ENCODE measurements at regions not wholly inside any gene's neighbourhood (a gene's known extent, or its start where the extent isn't known, plus 50 kb on each side); places are given as distances from the start of the nearest gene placed in this dataset.

DNA sequence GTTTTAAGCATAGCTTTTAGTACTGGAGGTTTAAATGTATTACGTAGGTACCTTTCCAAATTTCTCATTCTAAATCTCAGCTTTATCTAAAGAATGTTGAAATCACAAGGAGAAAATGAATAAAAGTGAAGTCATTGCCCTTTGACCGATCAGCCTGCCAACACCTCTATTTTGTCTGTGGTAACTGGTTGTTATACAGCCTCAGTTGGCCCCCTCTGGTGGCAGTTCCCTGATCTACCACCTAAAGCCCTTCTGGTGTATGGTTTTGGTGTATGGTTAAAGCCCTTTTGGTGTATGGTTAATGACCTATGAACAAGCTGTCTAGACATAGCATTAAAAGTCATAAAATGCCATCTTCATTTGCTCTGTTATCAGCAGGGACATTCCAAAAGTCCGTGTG is 378.2 kb upstream of the AZI2 start:
- H3K4me3 ChIP-seq (ENCODE audit: low read depth, low read length), result no peak overlapping the region

- no peak overlapping the region for H3K4me3 ChIP-seq (ENCODE audit: low read depth, low read length)
Measured at GRCh38 chr3:28727307-28727706, 378.7 kb upstream of the AZI2 start.

GRCh38 chr3:28738425-28738824 is 389.8 kb upstream of the AZI2 start:
- H3K4me3 ChIP-seq (ENCODE audit: low read depth, low read length), result no peak overlapping the region

DNA sequence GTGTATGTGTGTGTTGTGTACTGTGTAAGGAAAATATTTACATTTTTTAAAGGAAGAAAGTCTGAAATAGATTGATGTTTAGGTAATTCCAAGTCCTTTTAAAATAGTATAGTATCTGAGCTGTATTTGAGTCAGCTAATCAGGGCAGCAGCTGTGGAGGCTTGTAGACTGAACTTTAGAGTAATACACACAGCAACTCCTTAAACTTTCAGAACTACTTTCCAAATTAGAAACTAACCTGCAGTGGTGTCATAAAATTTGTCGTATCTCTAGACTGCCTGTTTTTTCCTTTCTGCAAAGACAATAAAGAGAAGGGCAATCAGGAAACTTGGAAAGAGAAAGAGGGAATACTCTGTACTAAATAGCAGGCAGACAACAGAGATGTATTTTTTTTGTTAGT is 391.0 kb upstream of the AZI2 start:
- H3K4me3 ChIP-seq (ENCODE audit: low read depth, low read length), result no peak overlapping the region

DNA sequence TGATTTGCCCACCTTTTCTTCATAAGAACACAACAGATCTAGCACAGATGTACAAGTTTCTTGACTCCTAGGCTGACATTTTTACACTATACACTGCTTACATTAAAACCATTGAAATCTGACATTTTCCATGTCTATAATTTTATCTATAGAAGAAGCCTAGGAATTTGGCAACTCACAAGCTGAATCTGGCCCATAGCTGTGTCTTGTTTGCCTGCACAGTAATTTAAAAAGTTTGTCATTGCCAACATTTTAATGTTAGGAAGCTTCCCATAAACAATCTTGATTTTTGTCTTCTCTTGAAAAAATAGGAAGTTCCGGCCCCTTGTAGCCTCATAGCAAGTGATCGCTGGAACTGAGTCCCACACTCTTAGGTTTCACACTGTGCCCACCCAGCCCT is 394.6 kb upstream of the AZI2 start:
- no peak overlapping the region for H3K4me3 ChIP-seq (ENCODE audit: low read depth, low read length)

DNA sequence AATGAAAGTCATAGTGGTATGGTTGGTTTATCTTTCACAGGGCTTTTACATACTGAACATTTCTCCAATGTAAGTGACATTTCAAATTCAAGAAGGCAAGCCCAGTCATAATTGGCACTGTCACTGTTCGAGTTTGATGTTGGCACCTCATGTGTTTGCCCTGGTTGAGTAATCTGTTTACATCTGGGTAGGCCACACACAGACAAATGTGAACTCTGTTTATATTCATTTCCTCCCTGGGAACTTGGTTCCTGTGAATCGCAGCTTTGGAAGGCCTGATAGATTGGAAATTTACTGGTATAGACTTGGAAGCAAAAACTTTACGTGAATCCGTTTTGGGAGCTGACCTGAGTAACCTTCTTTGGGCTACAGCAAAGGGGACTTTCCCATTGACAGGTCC is 395.2 kb upstream of the AZI2 start:
- H3K4me3 ChIP-seq (ENCODE audit: low read depth, low read length), result no peak overlapping the region

DNA sequence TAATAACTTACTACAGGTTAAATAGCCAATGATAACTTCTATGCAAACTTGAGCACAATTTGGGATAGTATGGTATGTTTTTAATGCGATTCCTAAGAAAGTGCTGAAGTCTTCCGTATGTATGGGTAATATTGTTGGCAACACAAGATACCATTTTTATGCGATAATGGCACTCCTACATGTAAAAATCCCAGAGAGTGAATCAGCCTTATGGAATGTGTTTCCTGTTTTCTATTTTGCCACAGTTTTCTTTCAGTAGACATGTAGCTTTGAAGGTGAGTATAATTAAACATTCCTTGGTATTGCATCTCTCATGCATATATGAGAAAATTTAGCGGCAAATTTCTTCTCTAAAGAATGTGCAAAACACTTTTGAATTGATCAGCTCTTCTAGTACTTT is 396.8 kb upstream of the AZI2 start:
- no peak overlapping the region for H3K4me3 ChIP-seq (ENCODE audit: low read depth, low read length)

DNA sequence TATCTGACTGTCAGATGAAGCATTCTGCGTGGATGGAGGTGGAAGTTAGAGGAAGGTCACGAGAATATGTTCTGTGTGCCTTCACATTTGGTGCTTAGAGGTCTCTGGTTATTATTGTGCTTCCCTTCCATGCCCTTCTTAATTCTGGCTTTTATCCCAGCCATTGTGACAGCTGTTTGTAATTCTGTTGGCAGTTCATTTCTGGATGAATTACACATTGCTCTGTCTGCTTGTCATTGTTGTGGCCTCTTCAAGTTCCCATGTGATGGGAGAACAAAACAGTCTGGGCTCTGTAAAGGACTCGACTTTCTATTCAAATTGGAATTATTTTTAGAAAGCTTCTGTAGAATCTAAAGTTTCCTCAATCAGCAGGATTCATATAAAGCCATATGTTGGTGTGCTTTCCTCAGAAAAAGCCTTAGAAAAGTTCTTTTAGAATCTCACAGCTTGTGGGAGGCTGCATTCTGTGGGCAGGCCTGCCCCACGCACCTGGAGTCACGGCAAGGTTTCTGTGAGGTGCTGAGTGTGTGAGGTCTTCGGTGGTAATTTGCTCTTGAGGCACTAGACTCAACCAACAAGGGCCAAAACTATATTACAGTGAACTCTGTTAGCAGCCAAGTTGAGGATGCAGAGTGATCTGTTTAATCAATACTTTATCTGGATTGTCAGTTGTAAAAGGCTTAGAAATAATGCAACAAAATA is 397.4 kb upstream of the AZI2 start:
- no peak overlapping the region for H3K4me3 ChIP-seq (ENCODE audit: low read depth, low read length)

- no peak overlapping the region for H3K4me3 ChIP-seq (ENCODE audit: low read depth, low read length)
Measured at GRCh38 chr3:28746990-28747389, 398.4 kb upstream of the AZI2 start.

DNA sequence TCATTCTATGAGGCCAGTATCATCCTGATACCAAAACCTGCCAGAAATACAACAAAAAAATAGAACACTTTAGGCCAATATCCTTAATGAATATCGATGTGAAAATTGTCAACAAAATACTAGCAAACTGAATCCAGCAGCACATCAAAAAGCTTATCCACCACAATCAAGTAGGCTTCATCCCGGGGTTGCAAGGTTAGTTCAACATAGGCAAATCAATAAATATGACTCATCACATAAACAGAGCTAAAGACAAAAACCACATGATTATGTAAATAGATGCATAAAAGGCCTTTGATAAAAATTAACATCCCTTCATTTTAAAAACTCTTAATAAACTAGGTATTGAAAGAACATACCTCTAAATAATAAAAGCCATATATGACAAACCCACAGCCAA is 403.2 kb upstream of the AZI2 start:
- no peak overlapping the region for H3K4me3 ChIP-seq (ENCODE audit: low read depth, low read length)

- H3K4me3 ChIP-seq (ENCODE audit: low read depth, low read length), result no peak overlapping the region
Measured at GRCh38 chr3:28752290-28752689, 403.7 kb upstream of the AZI2 start.

DNA sequence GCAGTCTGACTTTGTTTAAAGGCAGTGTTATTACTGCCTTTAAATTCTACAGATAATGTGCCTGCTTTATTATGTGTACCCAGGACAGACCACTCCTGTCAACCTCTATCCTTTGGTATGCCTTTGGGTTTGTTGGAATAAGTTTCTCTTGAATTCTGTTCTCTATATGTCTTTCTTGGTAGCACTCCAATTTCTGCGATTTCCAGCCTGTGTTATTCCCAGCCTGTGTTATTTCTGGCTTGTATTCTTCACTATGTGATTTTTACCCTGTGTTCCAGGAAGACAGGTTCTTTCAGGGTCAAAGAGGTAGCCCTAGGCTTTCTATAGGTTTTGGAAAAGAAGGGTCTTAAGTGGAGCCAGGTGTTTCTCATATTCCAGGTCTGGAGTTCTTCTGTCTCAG is 407.4 kb upstream of the AZI2 start:
- no peak overlapping the region for H3K4me3 ChIP-seq (ENCODE audit: low read depth, low read length)

GRCh38 chr3:28758115-28758514 is 409.5 kb upstream of the AZI2 start:
- H3K4me3 ChIP-seq (ENCODE audit: low read depth, low read length), result no peak overlapping the region

GRCh38 chr3:28761375-28761774 is 412.8 kb upstream of the AZI2 start:
- H3K4me3 ChIP-seq (ENCODE audit: low read depth, low read length), result no peak overlapping the region

GRCh38 chr3:28765194-28765593 is 416.6 kb upstream of the AZI2 start:
- H3K4me3 ChIP-seq (ENCODE audit: low read depth, low read length), result no peak overlapping the region

DNA sequence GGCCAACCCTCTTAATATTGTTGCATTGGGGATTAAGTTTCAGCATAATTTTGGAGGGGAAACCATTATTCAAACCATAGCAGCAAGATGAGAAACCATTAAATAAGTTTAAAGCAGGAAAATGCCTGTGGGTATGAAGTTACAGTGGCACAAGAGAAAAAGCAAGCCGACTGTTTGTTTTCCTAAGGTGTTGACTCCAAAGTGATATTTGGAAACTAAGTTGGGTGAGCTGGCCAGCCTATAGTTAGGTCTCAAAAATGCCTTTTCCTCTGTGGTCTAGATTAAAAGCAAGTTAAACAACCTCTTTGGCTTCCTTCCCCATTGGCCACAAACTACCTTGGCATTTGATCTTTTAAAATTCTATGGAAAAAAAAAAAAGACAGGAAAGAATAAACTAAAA is 419.8 kb upstream of the AZI2 start:
- H3K4me3 ChIP-seq (ENCODE audit: low read depth, low read length), result no peak overlapping the region

GRCh38 chr3:28777806-28778475 is 429.3 kb upstream of the AZI2 start:
- H3K4me3 ChIP-seq (ENCODE audit: low read depth, low read length), result no peak overlapping the region

GRCh38 chr3:28780480-28780879 is 431.9 kb upstream of the AZI2 start:
- H3K4me3 ChIP-seq (ENCODE audit: low read depth, low read length), result no peak overlapping the region

DNA sequence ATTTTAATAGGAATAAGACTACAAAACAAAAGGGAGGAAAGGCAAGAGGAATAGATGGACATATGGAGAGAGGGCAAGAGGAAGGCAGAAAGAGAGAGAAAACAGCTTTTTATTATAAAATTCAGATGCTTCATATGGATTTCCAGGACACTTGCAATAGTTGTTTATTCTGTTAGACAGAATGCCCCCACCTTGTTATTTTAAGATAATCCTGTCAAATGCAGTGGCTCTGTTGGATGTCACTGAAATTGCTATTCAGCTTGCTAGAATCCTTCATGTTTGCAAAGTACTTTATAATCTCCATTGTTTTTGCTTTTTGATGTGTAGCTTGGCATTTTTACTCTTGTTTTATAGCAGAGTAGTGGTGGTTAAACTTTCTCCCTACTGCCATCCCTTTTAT is 432.4 kb upstream of the AZI2 start:
- H3K4me3 ChIP-seq (ENCODE audit: low read depth, low read length), result no peak overlapping the region

- no peak overlapping the region for H3K4me3 ChIP-seq (ENCODE audit: low read depth, low read length)
Measured at GRCh38 chr3:28786446-28786845, 437.8 kb upstream of the AZI2 start.

- H3K4me3 ChIP-seq (ENCODE audit: low read depth, low read length), result no peak overlapping the region
Measured at GRCh38 chr3:28788571-28788970, 439.9 kb upstream of the AZI2 start.

DNA sequence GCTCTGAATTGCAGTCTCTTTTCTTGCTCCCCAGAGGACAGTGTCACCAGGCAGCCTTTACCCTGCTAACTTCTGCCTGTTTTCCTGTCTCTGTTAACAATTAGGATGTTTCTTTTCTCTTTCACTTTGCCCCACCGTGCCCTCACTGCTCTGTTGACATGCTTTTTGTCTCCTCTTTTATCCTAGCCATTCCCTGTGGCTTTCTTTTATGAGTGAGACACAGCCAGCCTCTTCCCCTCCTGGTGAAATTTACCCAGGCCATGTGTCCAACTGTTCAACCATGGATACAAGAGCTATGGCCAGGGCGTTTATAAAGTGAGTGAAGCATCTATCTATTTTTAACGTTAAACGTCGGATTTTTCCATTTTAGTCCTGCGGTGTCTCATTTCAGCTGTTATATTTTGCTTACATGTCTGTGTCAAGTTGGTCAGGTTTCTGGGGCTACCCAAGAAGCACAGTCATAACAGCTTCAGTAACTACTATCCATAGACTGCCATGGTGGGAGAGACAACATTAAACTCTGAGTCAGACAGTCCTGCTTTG is 443.2 kb upstream of the AZI2 start:
- H3K4me3 ChIP-seq (ENCODE audit: low read depth, low read length), result no peak overlapping the region

DNA sequence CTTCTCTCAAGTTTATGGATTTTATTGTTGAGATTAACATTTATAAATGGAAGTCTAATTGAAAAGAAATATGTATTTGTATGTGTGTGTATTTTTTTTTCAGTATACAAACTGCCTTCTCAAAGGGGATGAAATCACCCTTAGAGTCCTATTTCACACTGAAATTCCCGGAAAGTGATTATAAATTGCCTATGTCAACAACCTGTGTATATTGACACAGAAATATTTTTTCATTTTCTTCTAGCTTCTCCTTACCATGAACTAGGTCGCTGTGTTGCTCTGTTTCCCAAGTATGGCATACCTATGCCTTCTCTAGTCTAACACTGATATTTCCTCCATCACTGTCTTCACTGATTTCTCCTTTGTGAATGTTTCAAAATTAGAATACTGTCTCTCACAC is 444.0 kb upstream of the AZI2 start:
- no peak overlapping the region for H3K4me3 ChIP-seq (ENCODE audit: low read depth, low read length)
